GM21576 (cell line): ENCODE measurements at regions not wholly inside any gene's neighbourhood (a gene's known extent, or its start where the extent isn't known, plus 50 kb on each side); places are given as distances from the start of the nearest gene placed in this dataset.

Source experiments
- ATAC-seq: cut with Tn5 transposase; IDR thresholded peaks from one replicate; pipeline ENCODE4 v1.9.1; 2021; ENCODE audit warnings: mild to moderate bottlenecking, moderate library complexity; ENCODE audit not compliant: unreplicated experiment

GRCh38 chr12:104863296-104863948, 94.7 kb downstream of the SLC41A2 start:
- no peak for ATAC-seq

DNA sequence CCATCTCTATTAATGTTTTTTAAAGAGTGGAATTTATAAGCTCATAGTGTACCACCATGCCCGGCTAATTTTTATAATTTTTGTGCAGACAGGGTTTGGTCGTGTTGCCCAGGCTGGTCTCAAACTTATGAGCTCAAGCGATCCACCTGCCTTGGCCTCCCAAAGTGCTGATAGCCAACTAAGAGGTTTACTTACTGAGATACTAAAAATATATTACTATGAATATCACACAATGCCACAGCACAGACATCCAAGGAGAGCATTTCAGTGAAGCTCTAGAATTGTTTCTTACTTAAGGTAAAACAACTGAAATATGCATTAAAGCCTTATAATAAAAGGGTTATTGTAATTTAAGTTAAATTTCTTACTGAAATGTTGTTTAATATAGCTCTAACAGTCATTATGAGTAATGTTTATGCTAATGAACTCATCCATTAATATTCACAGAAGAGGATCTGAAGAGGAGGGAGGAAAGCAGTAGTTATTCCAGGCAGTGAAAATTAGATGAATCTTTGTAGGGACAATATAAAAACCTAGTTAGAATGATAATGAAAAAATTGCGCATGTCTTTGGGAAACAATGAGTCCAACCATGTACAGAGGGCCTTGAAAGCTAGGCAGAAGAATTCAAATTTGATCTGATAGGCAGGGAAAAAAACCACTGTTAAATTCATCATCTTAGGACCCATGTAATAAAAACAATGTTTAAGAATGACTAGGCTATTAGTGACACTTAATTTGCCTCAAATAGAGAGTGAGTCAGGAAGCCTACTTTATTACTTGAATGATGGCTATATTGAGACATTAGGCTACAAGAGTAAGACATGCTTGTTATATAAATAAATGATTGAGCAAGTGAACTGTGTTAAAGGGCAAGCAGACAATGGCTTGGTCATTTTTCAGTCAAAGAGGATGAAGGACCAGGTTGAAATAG, 99.2 kb downstream of the SLC41A2 start:
- no peak for ATAC-seq

DNA sequence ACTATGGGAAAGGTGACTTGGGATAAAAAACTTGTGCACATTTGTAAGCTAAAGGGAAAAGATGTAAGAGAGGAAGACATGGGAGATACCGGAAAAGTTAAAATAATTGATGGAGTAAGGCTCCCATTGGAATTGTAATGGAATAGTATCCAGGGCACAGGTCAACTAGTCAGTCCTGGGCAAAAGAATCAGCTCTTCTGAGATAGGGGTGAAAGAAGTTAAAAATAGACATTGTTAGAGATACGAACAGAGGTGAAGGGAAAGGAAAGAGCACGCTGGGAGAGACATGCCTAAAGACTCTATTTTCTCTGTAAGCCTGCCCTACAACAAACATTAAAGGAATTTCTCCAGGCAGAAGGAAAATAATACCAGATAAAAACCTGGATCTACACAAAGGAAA, 101.6 kb downstream of the SLC41A2 start:
- ATAC-seq = no peak

DNA sequence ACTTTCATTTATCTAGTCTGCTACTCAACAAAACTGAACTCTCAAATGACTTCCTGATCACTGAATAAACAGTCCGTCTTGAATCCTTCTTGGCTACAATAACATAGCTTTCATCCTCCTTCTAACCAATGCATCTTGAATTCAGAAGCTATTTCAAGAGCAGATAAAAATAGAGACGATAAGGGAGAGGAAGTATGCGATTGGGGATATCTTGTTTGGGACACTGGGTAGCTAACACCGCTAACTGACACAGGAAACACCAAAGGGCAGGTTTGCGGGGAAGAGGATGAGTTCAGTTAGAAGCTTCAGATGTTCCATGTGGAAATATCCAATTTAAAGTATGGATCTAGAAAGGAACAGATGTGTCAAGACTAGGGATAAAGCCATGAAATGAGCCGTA, 102.5 kb downstream of the SLC41A2 start:
- no peak for ATAC-seq

- ATAC-seq = no peak
These were observed 105.2 kb downstream of the SLC41A2 start for GRCh38 chr12:104852896-104853295.

DNA sequence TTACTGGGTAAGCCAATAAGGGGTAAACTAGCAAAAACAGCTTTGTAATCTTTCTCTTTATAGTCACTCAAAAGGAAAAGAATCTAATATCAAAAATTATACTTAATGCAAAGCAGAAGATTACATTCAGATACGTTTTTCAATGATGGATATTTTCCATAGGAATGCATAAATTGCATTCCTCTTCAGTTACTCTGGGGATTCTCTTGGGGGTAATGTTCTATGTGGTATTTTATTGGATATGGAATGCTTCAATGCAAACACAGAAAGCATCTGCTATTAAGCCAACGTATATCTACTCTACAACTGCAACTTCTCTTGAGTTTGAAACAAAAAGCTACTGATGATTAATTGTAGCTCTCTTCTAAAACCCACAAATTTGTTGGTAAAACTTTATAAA, 106.0 kb downstream of the SLC41A2 start:
- ATAC-seq = no peak

DNA sequence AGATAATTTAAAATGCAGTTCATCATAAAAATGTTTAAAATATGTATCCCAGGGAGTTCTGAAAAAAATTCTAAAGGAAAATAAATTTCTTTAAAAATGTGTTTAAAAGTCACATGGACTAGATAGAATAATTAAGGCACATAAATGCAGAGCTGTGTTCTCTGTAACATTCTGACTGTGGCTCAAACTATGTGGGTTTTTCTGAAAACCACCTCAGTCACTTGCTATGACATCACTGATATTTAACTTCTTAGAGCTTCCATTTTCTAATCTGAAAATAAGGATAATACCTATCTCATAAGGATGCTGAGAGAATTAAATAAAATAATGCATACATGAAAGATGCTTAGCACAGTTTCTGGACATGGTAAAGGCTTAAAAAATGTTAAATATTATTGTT, 107.3 kb downstream of the SLC41A2 start:
- no peak for ATAC-seq

GRCh38 chr12:104846056-104846767, 111.9 kb downstream of the SLC41A2 start:
- ATAC-seq = no peak

- no peak for ATAC-seq
These were observed 114.0 kb downstream of the SLC41A2 start for GRCh38 chr12:104844123-104844522.

DNA sequence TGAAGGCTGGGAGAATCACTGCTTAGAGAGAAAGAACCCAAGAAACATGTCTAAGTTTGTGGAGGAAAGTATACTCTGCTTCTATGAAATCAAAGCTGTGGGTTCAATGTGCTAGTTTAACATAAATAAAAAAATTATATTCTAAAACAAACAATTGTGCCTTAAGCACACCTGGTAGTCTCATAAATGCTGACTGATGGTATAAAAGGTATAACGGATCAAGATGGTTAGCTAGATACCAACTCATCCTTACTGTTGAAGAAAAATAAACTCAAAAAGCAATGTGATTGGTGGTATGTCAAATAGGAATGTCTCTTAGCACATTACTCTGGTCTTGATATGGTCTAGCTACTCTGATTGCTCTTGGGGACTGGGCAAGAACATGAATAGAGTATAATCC, 117.8 kb downstream of the SLC41A2 start:
- ATAC-seq = no peak

GRCh38 chr12:104835317-104835716, 122.8 kb downstream of the SLC41A2 start:
- ATAC-seq = no peak

DNA sequence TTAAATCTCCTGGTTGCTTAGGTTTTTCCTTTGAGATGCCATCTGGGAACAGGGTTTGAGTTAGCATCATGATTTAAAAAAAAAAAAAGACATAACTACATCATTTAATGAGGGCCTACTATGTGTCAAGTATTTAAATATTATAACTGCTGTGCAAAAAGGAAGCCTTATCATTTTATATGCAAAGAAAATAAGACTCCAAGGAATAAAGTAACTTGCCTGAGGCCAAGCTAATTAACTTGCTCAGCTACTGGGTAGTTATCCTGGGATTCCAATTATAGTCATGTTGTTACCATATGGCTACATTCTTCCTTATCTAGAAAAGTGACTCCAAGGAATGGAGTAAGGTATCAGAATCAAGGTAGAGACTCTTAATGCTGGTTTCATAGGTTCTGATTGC, 123.5 kb downstream of the SLC41A2 start:
- no peak for ATAC-seq

- ATAC-seq = no peak
These were observed 124.3 kb downstream of the SLC41A2 start for GRCh38 chr12:104833756-104834155.

DNA sequence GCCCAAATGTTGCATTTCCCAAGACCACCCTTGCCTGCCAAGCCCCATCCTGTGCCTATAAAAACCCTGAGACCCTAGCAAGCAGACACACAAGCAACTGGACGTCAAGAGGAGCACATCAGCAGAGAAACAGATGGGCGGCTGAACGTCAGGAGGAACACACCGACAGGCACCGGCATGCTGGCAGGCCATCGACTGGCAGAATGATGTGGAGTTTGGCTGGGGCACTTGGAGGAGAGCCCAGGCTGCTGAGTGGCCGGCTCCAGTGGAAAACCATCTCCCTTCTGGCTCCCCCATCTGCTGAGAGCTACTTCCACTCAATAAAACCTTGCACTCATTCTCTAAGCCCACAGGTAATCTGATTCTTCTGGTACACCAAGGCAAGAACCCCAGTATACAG, 130.1 kb downstream of the SLC41A2 start:
- no peak for ATAC-seq

- no peak for ATAC-seq
These were observed 130.5 kb downstream of the SLC41A2 start for GRCh38 chr12:104827587-104827986.

DNA sequence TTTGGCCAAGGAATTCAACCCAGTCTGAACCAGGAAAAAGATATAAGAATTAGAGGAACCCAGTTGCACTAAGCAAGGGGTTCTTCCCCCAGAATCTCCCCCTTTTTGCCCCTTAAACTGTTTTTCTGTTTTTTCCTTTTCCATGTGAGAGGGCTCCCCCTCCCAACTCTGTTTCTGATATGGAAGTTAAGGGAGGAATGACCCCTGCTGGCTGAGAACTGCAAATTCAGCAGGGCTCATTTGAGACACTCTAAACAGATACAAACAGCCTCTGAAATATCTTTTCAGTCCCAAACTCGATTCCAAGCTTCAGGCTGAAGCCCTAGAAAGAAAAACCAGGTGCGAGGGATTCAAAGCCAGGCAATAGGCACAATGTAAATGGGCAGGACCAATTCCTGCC, 132.7 kb downstream of the SLC41A2 start:
- ATAC-seq = no peak

- ATAC-seq = no peak
These were observed 134.1 kb downstream of the SLC41A2 start for GRCh38 chr12:104823985-104824461.

DNA sequence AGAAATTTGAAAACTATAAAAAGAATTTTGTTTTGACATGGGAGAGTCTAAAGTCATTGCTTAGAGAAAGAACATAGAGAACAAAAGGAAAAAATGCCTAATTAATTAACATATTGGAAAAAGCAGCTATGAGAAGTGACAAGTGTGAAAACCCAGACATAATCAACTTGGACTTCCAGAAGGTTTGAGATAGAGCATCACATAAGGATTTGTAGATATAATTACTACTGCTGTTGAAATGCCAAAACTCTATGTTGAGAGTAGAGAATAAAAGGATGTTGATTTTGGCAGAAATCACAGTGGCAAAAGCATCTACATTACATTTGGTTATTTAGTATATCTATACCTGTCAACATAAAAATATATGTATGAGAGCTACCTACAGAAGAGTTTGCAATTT, 135.1 kb downstream of the SLC41A2 start:
- no peak for ATAC-seq

DNA sequence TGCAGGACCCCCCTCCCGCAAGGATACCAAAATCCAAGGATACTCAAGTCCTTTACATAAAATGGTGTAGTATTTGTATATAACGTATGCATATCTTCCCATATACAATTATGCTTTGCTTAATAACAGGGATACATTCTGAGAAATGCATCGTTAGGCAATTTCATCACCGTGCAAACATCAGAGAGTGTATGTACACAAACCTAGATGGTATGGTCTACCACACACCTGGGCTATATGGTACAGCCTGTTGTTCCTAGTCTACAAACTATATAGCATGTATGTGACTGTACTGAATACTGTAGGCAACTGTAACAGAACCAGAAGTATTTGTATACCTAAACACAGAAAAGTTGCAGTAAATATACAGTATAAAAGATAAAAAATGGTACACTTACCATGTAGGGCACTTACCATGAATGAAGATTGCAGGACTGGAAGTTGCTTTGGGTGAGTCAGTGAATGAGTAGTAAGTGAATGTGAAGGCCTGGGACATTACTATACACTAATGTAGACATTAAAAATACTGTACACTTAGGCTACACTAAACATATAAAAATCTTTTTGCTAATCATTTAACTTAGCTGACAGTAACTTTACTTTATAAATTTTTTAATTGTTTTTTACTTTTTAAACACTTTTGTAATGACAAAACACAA, 141.1 kb downstream of the SLC41A2 start:
- ATAC-seq = no peak

DNA sequence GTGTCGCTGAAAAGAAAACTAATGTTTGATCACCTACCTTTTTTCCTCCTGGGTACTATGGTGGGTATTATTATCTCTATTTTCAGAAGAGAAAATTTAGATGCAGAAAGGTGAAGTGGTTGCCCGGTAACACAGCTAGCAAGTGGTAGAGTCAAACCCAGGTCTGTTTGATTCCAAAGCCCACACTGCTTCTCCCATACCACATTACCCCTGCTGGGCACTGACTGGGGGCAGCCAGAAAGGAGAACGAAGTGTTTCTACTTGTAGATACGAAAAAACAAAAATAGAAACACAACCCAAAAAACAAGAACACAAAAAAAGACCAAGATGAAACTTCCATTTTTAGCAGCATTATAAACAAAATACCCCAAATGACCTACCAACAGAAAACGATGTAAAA, 142.2 kb downstream of the SLC41A2 start:
- no peak for ATAC-seq

DNA sequence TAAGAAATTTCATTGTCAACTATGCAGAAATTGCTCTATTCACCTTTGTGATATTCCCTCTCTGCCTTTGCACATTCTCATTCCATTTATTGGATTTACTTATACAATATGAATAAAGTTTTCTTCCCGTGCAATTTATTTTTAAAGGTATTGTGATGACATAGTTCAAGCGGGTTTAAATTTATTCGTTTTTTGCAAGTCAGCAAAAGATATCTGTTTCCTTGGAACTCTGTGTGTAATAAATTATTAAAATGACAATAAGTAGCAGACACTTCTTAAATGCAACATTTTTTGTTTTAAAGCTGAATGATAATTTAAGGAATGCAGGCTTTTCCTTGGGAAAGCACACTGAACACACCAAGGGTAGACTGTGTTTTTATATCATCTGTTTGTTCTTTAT, 143.1 kb downstream of the SLC41A2 start:
- ATAC-seq = no peak
